MCF 10A (cell line): ENCODE measurements at regions not wholly inside any gene's neighbourhood (a gene's known extent, or its start where the extent isn't known, plus 50 kb on each side); places are given as distances from the start of the nearest gene placed in this dataset.
"Not testable (repeated sequence)": the region's sequence is repeated elsewhere in the genome, so short reads cannot be mapped to it uniquely, and the experiment has no call there.

ENCODE experiments used
- BruUV-seq: library from RNA; stranded (reverse); fragments of 400-500 nt; replicated peaks from 2 replicates; lab custom pipeline; 2021; lab: Mats Ljungman, UMichigan
- CTCF ChIA-PET: fragments of 300-600 bp; sonication (Branson Sonifier 250); formaldehyde crosslinking; extraction: SDS; loops from one replicate; lab custom pipeline; 2021; ENCODE audit warnings: antibody characterized with exemption, inconsistent platforms; lab: Yijun Ruan, JAX
- POLR2A ChIA-PET: fragments of 300-600, 350-650 bp; sonication (Branson Sonifier 250); formaldehyde crosslinking; extraction: SDS; loops from one replicate; lab custom pipeline; 2020; ENCODE audit warnings: antibody characterized with exemption, inconsistent platforms; lab: Yijun Ruan, JAX
- DNase-seq: peaks from one replicate; pipeline ENCODE4 v3.0.0-alpha.2; 2018; ENCODE audit not compliant: unreplicated experiment
- H3K27ac Mint-ChIP-seq: one replicate; pipeline ENCODE4 v1.8.0; 2022; ENCODE audit warnings: mild to moderate bottlenecking, low read depth, mixed read lengths; ENCODE audit not compliant: unreplicated experiment
- H3K27me3 Mint-ChIP-seq: one replicate; pipeline ENCODE4 v1.8.0; 2022; ENCODE audit warnings: mixed read lengths; ENCODE audit not compliant: insufficient read depth, unreplicated experiment
- H3K36me3 Mint-ChIP-seq: one replicate; pipeline ENCODE4 v1.8.0; 2022; ENCODE audit warnings: mild to moderate bottlenecking, moderate library complexity, mixed read lengths; ENCODE audit not compliant: insufficient read depth, unreplicated experiment
- H3K4me1 Mint-ChIP-seq: one replicate; pipeline ENCODE4 v1.8.0; 2022; ENCODE audit warnings: mixed read lengths; ENCODE audit not compliant: insufficient read depth, unreplicated experiment
- H3K4me3 Mint-ChIP-seq: one replicate; pipeline ENCODE4 v1.8.0; 2022; ENCODE audit warnings: mild to moderate bottlenecking, moderate library complexity, mixed read lengths; ENCODE audit not compliant: unreplicated experiment
- H3K9me3 Mint-ChIP-seq: one replicate; pipeline ENCODE4 v1.8.0; 2022; ENCODE audit warnings: mixed read lengths; ENCODE audit not compliant: unreplicated experiment
- CTCF ChIP-seq: fragments of 200-600 bp; IDR thresholded peaks from one replicate; pipeline ENCODE4 v1.8.0; 2022; ENCODE audit warnings: antibody characterized with exemption, mild to moderate bottlenecking; ENCODE audit not compliant: unreplicated experiment
- intact Hi-C: fragments of 100-400 bp; cut with micrococcal nuclease; formaldehyde crosslinking; loops from 2 replicates; pipeline ENCODE4 v1.14.1; 2022

GRCh38 chr18:24613896-24614640 is 153.6 kb downstream of the HRH4 start:
- CTCF ChIA-PET = interaction anchor here (0.6 kb wide), 1 partner anchor 879 kb away, joined by 3 read pairs; no protein-coding TSS in a partner anchor

GRCh38 chr18:24616653-24617052 is 156.2 kb downstream of the HRH4 start:
- Mint-ChIP-seq H3K4me3 (no peak overlapping the region), H3K27me3 (no peaks in the 10 kb centered on the region), H3K36me3 (no peaks in the 10 kb centered on the region), H3K4me1 (no peaks in the 10 kb centered on the region), H3K9me3 (no peaks in the 10 kb centered on the region), H3K27ac (no peak overlapping the region)
- ChIA-PET CTCF (interaction anchor here (1.7 kb wide), 1 partner anchor 16 kb away, joined by 6 read pairs; no protein-coding TSS in a partner anchor), POLR2A (no interaction called here)
- no TSS peak for BruUV-seq
- no peak for TF ChIP-seq CTCF
- DNase-seq = no peak
- intact Hi-C loops = no loop called here

More at GRCh38 chr18:24613896-24614640, 153.6 kb downstream of the HRH4 start:
- H3K9me3 Mint-ChIP-seq = no peaks in the 10 kb centered on the region
- H3K27ac Mint-ChIP-seq = no peak overlapping the region
- POLR2A ChIA-PET = no interaction called here
- no peaks in the 10 kb centered on the region for H3K36me3 Mint-ChIP-seq
- BruUV-seq = no TSS peak
- no peak for TF ChIP-seq CTCF
- no peak for DNase-seq
- H3K27me3 Mint-ChIP-seq = no peaks in the 10 kb centered on the region
- no peaks in the 10 kb centered on the region for H3K4me1 Mint-ChIP-seq
- no peak overlapping the region for H3K4me3 Mint-ChIP-seq
- intact Hi-C loops = no loop called here

GRCh38 chr18:24624421-24624820 is 164.0 kb downstream of the HRH4 start:
- intact Hi-C loops, H3K27ac Mint-ChIP-seq, CTCF ChIA-PET, POLR2A ChIA-PET, H3K27me3 Mint-ChIP-seq, H3K36me3 Mint-ChIP-seq, DNase-seq, H3K9me3 Mint-ChIP-seq, BruUV-seq, H3K4me3 Mint-ChIP-seq: not testable (repeated sequence)
- peaks cover 12% of the 10 kb centered on the region for H3K4me1 Mint-ChIP-seq

- DNase-seq = no peak
- TF ChIP-seq CTCF = no peak
- H3K4me1 Mint-ChIP-seq = peaks cover 12% of the 10 kb centered on the region
- no peak overlapping the region for H3K27ac Mint-ChIP-seq
- intact Hi-C loops = no loop called here
- no TSS peak for BruUV-seq
- H3K27me3 Mint-ChIP-seq = no peaks in the 10 kb centered on the region
- H3K9me3 Mint-ChIP-seq = no peaks in the 10 kb centered on the region
- no peaks in the 10 kb centered on the region for H3K36me3 Mint-ChIP-seq
- H3K4me3 Mint-ChIP-seq = no peak overlapping the region
- CTCF ChIA-PET = interaction anchor here (0.7 kb wide), 1 partner anchor 105 kb away, joined by 3 read pairs; no protein-coding TSS in a partner anchor
- POLR2A ChIA-PET = no interaction called here
These were observed 167.3 kb downstream of the HRH4 start for GRCh38 chr18:24627644-24628315.
